HEK293 (cell line): ENCODE measurements at regions not wholly inside any gene's neighbourhood (a gene's known extent, or its start where the extent isn't known, plus 50 kb on each side); places are given as distances from the start of the nearest gene placed in this dataset.

ENCODE experiments used
- CTCF ChIA-PET: fragments of 350-600 bp; formaldehyde crosslinking; extraction: SDS; loops from one replicate; lab custom pipeline; 2021; ENCODE audit warnings: antibody characterized with exemption; lab: Yijun Ruan, JAX
- POLR2A ChIA-PET: fragments of 300-600 bp; formaldehyde crosslinking; extraction: SDS; loops from one replicate; lab custom pipeline; 2020; ENCODE audit warnings: antibody characterized with exemption, inconsistent platforms; lab: Yijun Ruan, JAX
- H3K27ac ChIP-seq: fragments of 200-500 bp; sonication (Bioruptor generic); 2 replicates; pipeline ENCODE4 v1.5.1; 2014; ENCODE audit warnings: low read depth, low read length, control low read depth, inconsistent platforms; ENCODE audit errors: extremely low read depth
- H3K36me3 ChIP-seq, 2 experiments: fragments of 200-500 bp in 1 of 2; sonication (Bioruptor generic) in 1 of 2; 1 replicate in 1 of 2; 2 replicates in 1 of 2; pipeline ENCODE4 v1.5.1; 2014 to 2017; ENCODE audit warnings: inconsistent platforms in 2 of 2, low read length in 2 of 2; ENCODE audit not compliant: control insufficient read depth in 2 of 2, insufficient read depth in 1 of 2
- H3K4me1 ChIP-seq: fragments of 200-500 bp; sonication (Bioruptor generic); 2 replicates; pipeline ENCODE4 v1.5.1; 2014; ENCODE audit warnings: mild to moderate bottlenecking, low read length, inconsistent platforms; ENCODE audit not compliant: control insufficient read depth, insufficient read depth
- H3K4me3 ChIP-seq: 2 replicates; pipeline ENCODE4 v1.5.1; 2011; ENCODE audit warnings: low read depth, mild to moderate bottlenecking, control low read depth, low read length, moderate library complexity
- H3K9me3 ChIP-seq: fragments of 200-500 bp; sonication (Bioruptor generic); 2 replicates; pipeline ENCODE4 v1.5.1; 2014; ENCODE audit warnings: low read depth, low read length, inconsistent platforms; ENCODE audit not compliant: control insufficient read depth, insufficient read depth
- GLIS1 ChIP-seq: fragments of 450-650 bp; formaldehyde crosslinking; IDR thresholded peaks from 2 replicates; pipeline ENCODE4 v1.5.1; 2016; ENCODE audit warnings: missing biosample characterization, missing genetic modification characterization
- ZNF114 ChIP-seq: fragments of 450-650 bp; formaldehyde crosslinking; IDR thresholded peaks from 2 replicates; pipeline ENCODE4 v1.5.0; 2017; ENCODE audit warnings: missing biosample characterization, missing genetic modification characterization
- ZNF138 ChIP-seq: fragments of 450-650 bp; formaldehyde crosslinking; IDR thresholded peaks from 2 replicates; pipeline ENCODE4 v1.5.1; 2016; ENCODE audit warnings: missing biosample characterization, missing genetic modification characterization, borderline replicate concordance
- ZNF146 ChIP-seq: fragments of 450-650 bp; formaldehyde crosslinking; IDR thresholded peaks from 2 replicates; pipeline ENCODE4 v1.5.1; 2016; ENCODE audit warnings: missing biosample characterization, missing genetic modification characterization
- ZNF19 ChIP-seq: fragments of 450-650 bp; formaldehyde crosslinking; IDR thresholded peaks from 2 replicates; pipeline ENCODE4; 2016; ENCODE audit warnings: missing biosample characterization, missing genetic modification characterization, low read depth
- ZNF366 ChIP-seq: fragments of 450-650 bp; formaldehyde crosslinking; conservative IDR thresholded peaks from 2 replicates; pipeline ENCODE4 v1.5.1; 2016; ENCODE audit warnings: missing biosample characterization, missing genetic modification characterization
- ZNF37A ChIP-seq: fragments of 450-650 bp; IDR thresholded peaks from 2 replicates; pipeline ENCODE4 v1.5.1; 2018; ENCODE audit warnings: missing biosample characterization, missing genetic modification characterization
- ZNF624 ChIP-seq: fragments of 450-650 bp; formaldehyde crosslinking; IDR thresholded peaks from 2 replicates; pipeline ENCODE4 v1.5.1; 2017; ENCODE audit warnings: missing biosample characterization, missing genetic modification characterization
- ZNF626 ChIP-seq: fragments of 450-650 bp; sonication (Bioruptor Pico); formaldehyde crosslinking; IDR thresholded peaks from 2 replicates; pipeline ENCODE4 v1.5.1; 2018; ENCODE audit warnings: missing biosample characterization, missing genetic modification characterization, inconsistent platforms
- ZNF791 ChIP-seq: fragments of 450-650 bp; formaldehyde crosslinking; IDR thresholded peaks from 2 replicates; pipeline ENCODE4 v1.5.1; 2016; ENCODE audit warnings: missing biosample characterization, missing genetic modification characterization
- ZNF843 ChIP-seq: fragments of 450-650 bp; formaldehyde crosslinking; IDR thresholded peaks from 2 replicates; pipeline ENCODE4 v1.5.1; 2016; ENCODE audit warnings: missing biosample characterization, missing genetic modification characterization
- TF ChIP-seq, protein P1 (sequence below): fragments of 450-650 bp; formaldehyde crosslinking; IDR thresholded peaks from 2 replicates; pipeline ENCODE4 v1.5.1; 2016; ENCODE audit warnings: missing biosample characterization, missing genetic modification characterization, borderline replicate concordance
- TF ChIP-seq, protein P2 (sequence below): fragments of 450-650 bp; IDR thresholded peaks from 2 replicates; pipeline ENCODE4 v1.5.1; 2018; ENCODE audit warnings: missing biosample characterization, mild to moderate bottlenecking, missing genetic modification characterization
- TF ChIP-seq, protein P3 (sequence below): fragments of 450-650 bp; formaldehyde crosslinking; IDR thresholded peaks from 2 replicates; pipeline ENCODE4 v1.5.1; 2016; ENCODE audit warnings: missing biosample characterization, missing genetic modification characterization, low read depth
- TF ChIP-seq, protein P4 (sequence below): fragments of 450-650 bp; formaldehyde crosslinking; IDR thresholded peaks from 2 replicates; pipeline ENCODE4; 2016; ENCODE audit warnings: missing biosample characterization, missing genetic modification characterization
- TF ChIP-seq, protein P5 (sequence below): fragments of 450-650 bp; formaldehyde crosslinking; IDR thresholded peaks from 2 replicates; pipeline ENCODE4 v1.5.1; 2016; ENCODE audit warnings: missing biosample characterization, missing genetic modification characterization
- TF ChIP-seq, protein P6 (sequence below): fragments of 450-650 bp; formaldehyde crosslinking; IDR thresholded peaks from 2 replicates; pipeline ENCODE4 v1.5.1; 2016; ENCODE audit warnings: missing biosample characterization, missing genetic modification characterization
- TF ChIP-seq, protein P7 (sequence below): fragments of 450-650 bp; formaldehyde crosslinking; IDR thresholded peaks from 2 replicates; pipeline ENCODE4 v1.5.1; 2016; ENCODE audit warnings: missing biosample characterization, missing genetic modification characterization, borderline replicate concordance

DNA sequence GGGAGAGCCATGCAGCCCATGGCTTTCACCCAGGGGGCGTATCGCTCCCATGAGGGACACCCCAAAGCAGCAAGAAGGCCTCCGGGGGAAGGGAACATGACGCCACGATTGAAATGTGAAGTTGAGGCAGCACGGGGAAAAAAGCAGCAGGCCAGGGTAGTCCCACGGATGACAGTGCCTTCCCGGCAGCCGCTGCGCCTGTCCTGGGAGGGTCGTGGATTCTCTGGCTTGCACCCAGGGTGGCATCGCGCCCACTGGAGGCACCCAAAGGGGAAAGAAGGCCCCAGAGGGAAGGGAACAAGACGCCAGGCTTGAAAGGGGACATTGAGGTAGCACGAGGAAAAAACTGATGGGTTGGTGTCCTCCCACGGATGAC lies 161.6 kb upstream of the ALG10B start:
- ChIA-PET CTCF (no interaction called here), POLR2A (no interaction called here)
- H3K4me3 ChIP-seq, result no peak overlapping the region
- H3K36me3 ChIP-seq, result no peaks in the 10 kb centered on the region
- TF ChIP-seq ZNF146 (tag by site-specific recombination) (no peak), ZNF19 (tag by site-specific recombination) (no peak), ZNF138 (tag by site-specific recombination) (no peak), ZNF843 (tag by site-specific recombination) (no peak), ZNF366 (tag by site-specific recombination) (no peak), ZNF114 (tag by site-specific recombination) (no peak), ZNF626 (tag by site-specific recombination) (no peak), ZNF624 (tag by site-specific recombination) (no peak), GLIS1 (tag by site-specific recombination) (no peak), ZNF791 (no peak), ZNF37A (tag by site-specific recombination) (no peak)
- TF ChIP-seq, protein P1, sequence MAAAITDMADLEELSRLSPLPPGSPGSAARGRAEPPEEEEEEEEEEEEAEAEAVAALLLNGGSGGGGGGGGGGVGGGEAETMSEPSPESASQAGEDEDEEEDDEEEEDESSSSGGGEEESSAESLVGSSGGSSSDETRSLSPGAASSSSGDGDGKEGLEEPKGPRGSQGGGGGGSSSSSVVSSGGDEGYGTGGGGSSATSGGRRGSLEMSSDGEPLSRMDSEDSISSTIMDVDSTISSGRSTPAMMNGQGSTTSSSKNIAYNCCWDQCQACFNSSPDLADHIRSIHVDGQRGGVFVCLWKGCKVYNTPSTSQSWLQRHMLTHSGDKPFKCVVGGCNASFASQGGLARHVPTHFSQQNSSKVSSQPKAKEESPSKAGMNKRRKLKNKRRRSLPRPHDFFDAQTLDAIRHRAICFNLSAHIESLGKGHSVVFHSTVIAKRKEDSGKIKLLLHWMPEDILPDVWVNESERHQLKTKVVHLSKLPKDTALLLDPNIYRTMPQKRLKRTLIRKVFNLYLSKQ, result no peak
- TF ChIP-seq, protein P2, sequence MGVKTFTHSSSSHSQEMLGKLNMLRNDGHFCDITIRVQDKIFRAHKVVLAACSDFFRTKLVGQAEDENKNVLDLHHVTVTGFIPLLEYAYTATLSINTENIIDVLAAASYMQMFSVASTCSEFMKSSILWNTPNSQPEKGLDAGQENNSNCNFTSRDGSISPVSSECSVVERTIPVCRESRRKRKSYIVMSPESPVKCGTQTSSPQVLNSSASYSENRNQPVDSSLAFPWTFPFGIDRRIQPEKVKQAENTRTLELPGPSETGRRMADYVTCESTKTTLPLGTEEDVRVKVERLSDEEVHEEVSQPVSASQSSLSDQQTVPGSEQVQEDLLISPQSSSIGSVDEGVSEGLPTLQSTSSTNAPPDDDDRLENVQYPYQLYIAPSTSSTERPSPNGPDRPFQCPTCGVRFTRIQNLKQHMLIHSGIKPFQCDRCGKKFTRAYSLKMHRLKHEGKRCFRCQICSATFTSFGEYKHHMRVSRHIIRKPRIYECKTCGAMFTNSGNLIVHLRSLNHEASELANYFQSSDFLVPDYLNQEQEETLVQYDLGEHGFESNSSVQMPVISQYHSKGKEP (tag by site-specific recombination), result no peak
- TF ChIP-seq, protein P3, sequence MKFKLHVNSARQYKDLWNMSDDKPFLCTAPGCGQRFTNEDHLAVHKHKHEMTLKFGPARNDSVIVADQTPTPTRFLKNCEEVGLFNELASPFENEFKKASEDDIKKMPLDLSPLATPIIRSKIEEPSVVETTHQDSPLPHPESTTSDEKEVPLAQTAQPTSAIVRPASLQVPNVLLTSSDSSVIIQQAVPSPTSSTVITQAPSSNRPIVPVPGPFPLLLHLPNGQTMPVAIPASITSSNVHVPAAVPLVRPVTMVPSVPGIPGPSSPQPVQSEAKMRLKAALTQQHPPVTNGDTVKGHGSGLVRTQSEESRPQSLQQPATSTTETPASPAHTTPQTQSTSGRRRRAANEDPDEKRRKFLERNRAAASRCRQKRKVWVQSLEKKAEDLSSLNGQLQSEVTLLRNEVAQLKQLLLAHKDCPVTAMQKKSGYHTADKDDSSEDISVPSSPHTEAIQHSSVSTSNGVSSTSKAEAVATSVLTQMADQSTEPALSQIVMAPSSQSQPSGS (tag by site-specific recombination), result no peak
- TF ChIP-seq, protein P4, sequence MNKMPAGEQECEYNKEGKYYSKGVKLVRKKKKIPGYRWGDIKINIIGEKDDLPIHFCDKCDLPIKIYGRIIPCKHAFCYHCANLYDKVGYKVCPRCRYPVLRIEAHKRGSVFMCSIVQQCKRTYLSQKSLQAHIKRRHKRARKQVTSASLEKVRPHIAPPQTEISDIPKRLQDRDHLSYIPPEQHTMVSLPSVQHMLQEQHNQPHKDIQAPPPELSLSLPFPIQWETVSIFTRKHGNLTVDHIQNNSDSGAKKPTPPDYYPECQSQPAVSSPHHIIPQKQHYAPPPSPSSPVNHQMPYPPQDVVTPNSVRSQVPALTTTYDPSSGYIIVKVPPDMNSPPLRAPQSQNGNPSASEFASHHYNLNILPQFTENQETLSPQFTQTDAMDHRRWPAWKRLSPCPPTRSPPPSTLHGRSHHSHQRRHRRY, result no peak
- TF ChIP-seq, protein P5, sequence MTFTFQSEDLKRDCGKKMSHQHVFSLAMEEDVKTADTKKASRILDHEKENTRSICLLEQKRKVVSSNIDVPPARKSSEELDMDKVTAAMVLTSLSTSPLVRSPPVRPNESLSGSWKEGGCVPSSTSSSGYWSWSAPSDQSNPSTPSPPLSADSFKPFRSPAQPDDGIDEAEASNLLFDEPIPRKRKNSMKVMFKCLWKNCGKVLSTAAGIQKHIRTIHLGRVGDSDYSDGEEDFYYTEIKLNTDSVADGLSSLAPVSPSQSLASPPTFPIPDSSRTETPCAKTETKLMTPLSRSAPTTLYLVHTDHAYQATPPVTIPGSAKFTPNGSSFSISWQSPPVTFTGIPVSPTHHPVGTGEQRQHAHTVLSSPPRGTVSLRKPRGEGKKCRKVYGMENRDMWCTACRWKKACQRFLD, result no peak
- TF ChIP-seq, protein P6, sequence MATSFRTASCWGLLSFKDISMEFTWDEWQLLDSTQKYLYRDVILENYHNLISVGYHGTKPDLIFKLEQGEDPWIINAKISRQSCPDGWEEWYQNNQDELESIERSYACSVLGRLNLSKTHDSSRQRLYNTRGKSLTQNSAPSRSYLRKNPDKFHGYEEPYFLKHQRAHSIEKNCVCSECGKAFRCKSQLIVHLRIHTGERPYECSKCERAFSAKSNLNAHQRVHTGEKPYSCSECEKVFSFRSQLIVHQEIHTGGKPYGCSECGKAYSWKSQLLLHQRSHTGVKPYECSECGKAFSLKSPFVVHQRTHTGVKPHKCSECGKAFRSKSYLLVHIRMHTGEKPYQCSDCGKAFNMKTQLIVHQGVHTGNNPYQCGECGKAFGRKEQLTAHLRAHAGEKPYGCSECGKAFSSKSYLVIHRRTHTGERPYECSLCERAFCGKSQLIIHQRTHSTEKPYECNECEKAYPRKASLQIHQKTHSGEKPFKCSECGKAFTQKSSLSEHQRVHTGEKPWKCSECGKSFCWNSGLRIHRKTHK (tag by site-specific recombination), result no peak
- TF ChIP-seq, protein P7, sequence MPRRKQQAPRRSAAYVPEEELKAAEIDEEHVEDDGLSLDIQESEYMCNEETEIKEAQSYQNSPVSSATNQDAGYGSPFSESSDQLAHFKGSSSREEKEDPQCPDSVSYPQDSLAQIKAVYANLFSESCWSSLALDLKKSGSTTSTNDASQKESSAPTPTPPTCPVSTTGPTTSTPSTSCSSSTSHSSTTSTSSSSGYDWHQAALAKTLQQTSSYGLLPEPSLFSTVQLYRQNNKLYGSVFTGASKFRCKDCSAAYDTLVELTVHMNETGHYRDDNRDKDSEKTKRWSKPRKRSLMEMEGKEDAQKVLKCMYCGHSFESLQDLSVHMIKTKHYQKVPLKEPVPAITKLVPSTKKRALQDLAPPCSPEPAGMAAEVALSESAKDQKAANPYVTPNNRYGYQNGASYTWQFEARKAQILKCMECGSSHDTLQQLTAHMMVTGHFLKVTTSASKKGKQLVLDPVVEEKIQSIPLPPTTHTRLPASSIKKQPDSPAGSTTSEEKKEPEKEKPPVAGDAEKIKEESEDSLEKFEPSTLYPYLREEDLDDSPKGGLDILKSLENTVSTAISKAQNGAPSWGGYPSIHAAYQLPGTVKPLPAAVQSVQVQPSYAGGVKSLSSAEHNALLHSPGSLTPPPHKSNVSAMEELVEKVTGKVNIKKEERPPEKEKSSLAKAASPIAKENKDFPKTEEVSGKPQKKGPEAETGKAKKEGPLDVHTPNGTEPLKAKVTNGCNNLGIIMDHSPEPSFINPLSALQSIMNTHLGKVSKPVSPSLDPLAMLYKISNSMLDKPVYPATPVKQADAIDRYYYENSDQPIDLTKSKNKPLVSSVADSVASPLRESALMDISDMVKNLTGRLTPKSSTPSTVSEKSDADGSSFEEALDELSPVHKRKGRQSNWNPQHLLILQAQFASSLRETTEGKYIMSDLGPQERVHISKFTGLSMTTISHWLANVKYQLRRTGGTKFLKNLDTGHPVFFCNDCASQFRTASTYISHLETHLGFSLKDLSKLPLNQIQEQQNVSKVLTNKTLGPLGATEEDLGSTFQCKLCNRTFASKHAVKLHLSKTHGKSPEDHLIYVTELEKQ, result no peak
- no peaks in the 10 kb centered on the region for H3K4me1 ChIP-seq
- H3K9me3 ChIP-seq, result no peaks in the 10 kb centered on the region
- no peak overlapping the region for H3K27ac ChIP-seq
